Liver (tissue), 8 donors: ENCODE measurements at regions not wholly inside any gene's neighbourhood (a gene's known extent, or its start where the extent isn't known, plus 50 kb on each side); places are given as distances from the start of the nearest gene placed in this dataset.

Experiments
- DNase-seq: peaks from one replicate; pipeline ENCODE4 v3.0.0-alpha.2; 2017; ENCODE audit warnings: low spot score
- H3K27ac ChIP-seq, 2 donors: one replicate each; pipeline ENCODE4 v1.7.0; 2013; ENCODE audit warnings: inconsistent platforms in 2 of 2, low read length in 2 of 2, control low read depth in 1 of 2, low read depth in 1 of 2, mild to moderate bottlenecking in 1 of 2
- H3K27me3 ChIP-seq, 4 donors: one replicate each; pipeline versions ENCODE4 v1.6.1 to v1.7.0; 2013; ENCODE audit warnings: low read length in 3 of 4, inconsistent platforms in 1 of 4, mild to moderate bottlenecking in 1 of 4, moderate library complexity in 1 of 4; ENCODE audit not compliant: control insufficient read depth in 4 of 4, insufficient read depth in 4 of 4
- H3K36me3 ChIP-seq, 4 donors: one replicate each; pipeline versions ENCODE4 v1.6.1 to v1.7.0; 2013; ENCODE audit warnings: low read length in 3 of 4, mild to moderate bottlenecking in 3 of 4, low read depth in 1 of 4, moderate library complexity in 1 of 4; ENCODE audit not compliant: control insufficient read depth in 4 of 4, insufficient read depth in 3 of 4
- H3K4me1 ChIP-seq, 4 donors: one replicate each; pipeline versions ENCODE4 v1.6.1 to v1.7.0; 2013; ENCODE audit warnings: low read length in 3 of 4, mild to moderate bottlenecking in 3 of 4, moderate library complexity in 1 of 4; ENCODE audit not compliant: control insufficient read depth in 4 of 4, insufficient read depth in 4 of 4
- H3K4me3 ChIP-seq, 3 donors: one replicate each; pipeline versions ENCODE4 v1.6.1 to v1.7.0; 2013; ENCODE audit warnings: low read length in 3 of 3, control low read depth in 1 of 3, low read depth in 1 of 3, mild to moderate bottlenecking in 1 of 3
- H3K9ac ChIP-seq, 2 donors: one replicate each; pipeline ENCODE4 v1.7.0; 2013; ENCODE audit warnings: low read length in 2 of 2, mild to moderate bottlenecking in 2 of 2, moderate library complexity in 2 of 2, control low read depth in 1 of 2, low read depth in 1 of 2
- H3K9me3 ChIP-seq, 4 donors: one replicate each; pipeline versions ENCODE4 v1.6.1 to v1.7.0; 2013; ENCODE audit warnings: low read length in 3 of 4; ENCODE audit not compliant: control insufficient read depth in 4 of 4
- ATF3 ChIP-seq: IDR thresholded peaks from 2 replicates; pipeline ENCODE4 v1.6.1; 2016; ENCODE audit warnings: antibody characterized with exemption
- EGR1 ChIP-seq, 2 donors: IDR thresholded peaks; 2 replicates each; pipeline ENCODE4 v1.6.1; 2016 to 2018; ENCODE audit warnings: antibody characterized with exemption in 2 of 2, low read depth in 2 of 2
- FOXA1 ChIP-seq: IDR thresholded peaks from 2 replicates; pipeline ENCODE4 v1.6.1; 2016; ENCODE audit warnings: antibody characterized with exemption
- FOXA2 ChIP-seq: IDR thresholded peaks from 2 replicates; pipeline ENCODE4 v1.6.1; 2016; ENCODE audit warnings: antibody characterized with exemption
- GABPA ChIP-seq, 2 donors: IDR thresholded peaks in 1 of 2; conservative IDR thresholded peaks in 1 of 2; 2 replicates each; pipeline ENCODE4 v1.6.1; 2016; ENCODE audit warnings: antibody characterized with exemption in 2 of 2, mild to moderate bottlenecking in 1 of 2, moderate library complexity in 1 of 2
- HNF4A ChIP-seq, 2 donors: conservative IDR thresholded peaks; 2 replicates each; pipeline ENCODE4 v1.6.1; 2016; ENCODE audit warnings: antibody characterized with exemption in 2 of 2, mild to moderate bottlenecking in 2 of 2
- HNF4G ChIP-seq: IDR thresholded peaks from 2 replicates; pipeline ENCODE4 v1.6.1; 2016; ENCODE audit warnings: antibody characterized with exemption
- JUND ChIP-seq, 2 donors: IDR thresholded peaks; 2 replicates each; pipeline ENCODE4 v1.6.1; 2016; ENCODE audit warnings: antibody characterized with exemption in 2 of 2
- NR2F2 ChIP-seq: IDR thresholded peaks from 2 replicates; pipeline ENCODE4 v1.6.1; 2016; ENCODE audit warnings: antibody characterized with exemption
- RAD21 ChIP-seq, 2 donors: IDR thresholded peaks; 2 replicates each; pipeline ENCODE4 v1.6.1; 2016; ENCODE audit warnings: antibody characterized with exemption in 2 of 2, mild to moderate bottlenecking in 2 of 2
- REST ChIP-seq: IDR thresholded peaks from 2 replicates; pipeline ENCODE4 v1.6.1; 2016; ENCODE audit warnings: antibody characterized with exemption, mild to moderate bottlenecking
- RXRA ChIP-seq, 2 donors: IDR thresholded peaks; 2 replicates each; pipeline ENCODE4 v1.6.1; 2017 to 2018; ENCODE audit warnings: antibody characterized with exemption in 2 of 2, mild to moderate bottlenecking in 1 of 2
- SP1 ChIP-seq: IDR thresholded peaks from 2 replicates; pipeline ENCODE4 v1.6.1; 2018; ENCODE audit warnings: antibody characterized with exemption, mild to moderate bottlenecking
- TAF1 ChIP-seq: conservative IDR thresholded peaks from 2 replicates; pipeline ENCODE4 v1.6.1; 2016; ENCODE audit warnings: antibody characterized with exemption, mild to moderate bottlenecking
- YY1 ChIP-seq: IDR thresholded peaks from 2 replicates; pipeline ENCODE4 v1.6.1; 2016; ENCODE audit warnings: antibody characterized with exemption, mild to moderate bottlenecking
- WGBS: extraction: QIAGEN DNeasy Blood & Tissue Kit; methylation state at CpG from one replicate; pipeline ENCODE4 v1.1.7; 2013; 5-methylcytosine and 5-hydroxymethylcytosine counted together
- TF ChIP-seq, protein P1 (sequence below): IDR thresholded peaks from 2 replicates; pipeline ENCODE4 v1.6.1; 2016; ENCODE audit warnings: antibody characterized with exemption
- TF ChIP-seq, protein P2 (sequence below): IDR thresholded peaks from 2 replicates; pipeline ENCODE4 v1.6.1; 2016; ENCODE audit warnings: antibody characterized with exemption
- TF ChIP-seq, protein P3 (sequence below): fragments of 150-350 bp; IDR thresholded peaks from 2 replicates; pipeline ENCODE4 v1.5.1; 2017; ENCODE audit warnings: improper control_type of control experiment, low read depth, low read length; ENCODE audit not compliant: missing input control
- donor health status: healthy.
- donor health status: healthy.
- donor health status: healthy.
- donor health status: healthy.
- donor health status: healthy.

- DNase-seq, result no peak
These were observed 476.4 kb downstream of the TBC1D22A start for GRCh38 chr22:47238690-47239473.

DNA sequence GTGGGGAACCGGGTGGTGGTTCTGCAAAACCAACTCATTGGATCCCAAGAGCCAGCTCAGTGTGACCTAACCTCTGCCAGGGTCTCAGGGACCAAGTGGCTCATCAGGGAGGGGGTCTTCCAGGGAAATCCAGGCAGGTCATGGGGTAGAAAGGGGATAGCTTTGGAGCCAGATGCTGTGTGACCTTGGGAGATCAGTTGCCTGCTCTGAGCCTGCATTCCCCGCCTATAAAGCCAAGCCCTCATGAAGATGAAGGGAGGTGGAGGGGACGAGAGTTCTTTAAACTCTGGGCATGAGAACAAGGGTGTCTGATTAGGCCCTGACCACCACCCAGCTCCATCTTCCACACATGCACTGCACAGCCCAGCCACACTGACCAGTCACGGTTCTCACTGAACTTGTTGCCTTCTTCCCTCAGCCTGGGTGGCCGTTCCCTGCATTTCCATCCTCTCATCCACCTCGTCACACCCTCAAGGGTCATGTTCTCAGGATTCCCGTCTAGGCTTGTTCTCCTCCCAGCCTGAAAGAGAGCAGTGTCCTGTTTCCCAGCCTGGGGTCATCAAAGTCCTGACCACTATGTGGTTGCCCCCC, 475.5 kb downstream of the TBC1D22A start:
- DNase-seq, result no peak
- WGBS, result 71% methylated on average over 7 of the region's 7 CpGs
- H3K27ac ChIP-seq, result no peak overlapping the region
- no peaks in the 10 kb centered on the region for H3K4me1 ChIP-seq
- no peaks in the 10 kb centered on the region for H3K36me3 ChIP-seq
- H3K9me3 ChIP-seq, result peaks cover 2 to 13% (median 7%) of the 10 kb centered on the region in 4 donors
- TF ChIP-seq FOXA1 (no peak), ATF3 (no peak), YY1 (no peak), EGR1 (IDR thresholded peaks at IDR 0.05; ENCODE audit: low read depth in 2 of 2) (no peak), JUND (IDR thresholded peaks at IDR 0.05) (no peak), NR2F2 (no peak), GABPA (IDR thresholded peaks at IDR 0.05 in 1 of 2, conservative IDR thresholded peaks at IDR 0.05 in 1 of 2) (no peak), TAF1 (no peak), SP1 (no peak), HNF4G (no peak), RAD21 (IDR thresholded peaks at IDR 0.05) (no peak), FOXA2 (no peak), HNF4A (conservative IDR thresholded peaks at IDR 0.05) (no peak), RXRA (IDR thresholded peaks at IDR 0.05) (no peak), REST (no peak)
- TF ChIP-seq, protein P1, sequence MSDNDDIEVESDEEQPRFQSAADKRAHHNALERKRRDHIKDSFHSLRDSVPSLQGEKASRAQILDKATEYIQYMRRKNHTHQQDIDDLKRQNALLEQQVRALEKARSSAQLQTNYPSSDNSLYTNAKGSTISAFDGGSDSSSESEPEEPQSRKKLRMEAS, result no peak
- TF ChIP-seq, protein P2, sequence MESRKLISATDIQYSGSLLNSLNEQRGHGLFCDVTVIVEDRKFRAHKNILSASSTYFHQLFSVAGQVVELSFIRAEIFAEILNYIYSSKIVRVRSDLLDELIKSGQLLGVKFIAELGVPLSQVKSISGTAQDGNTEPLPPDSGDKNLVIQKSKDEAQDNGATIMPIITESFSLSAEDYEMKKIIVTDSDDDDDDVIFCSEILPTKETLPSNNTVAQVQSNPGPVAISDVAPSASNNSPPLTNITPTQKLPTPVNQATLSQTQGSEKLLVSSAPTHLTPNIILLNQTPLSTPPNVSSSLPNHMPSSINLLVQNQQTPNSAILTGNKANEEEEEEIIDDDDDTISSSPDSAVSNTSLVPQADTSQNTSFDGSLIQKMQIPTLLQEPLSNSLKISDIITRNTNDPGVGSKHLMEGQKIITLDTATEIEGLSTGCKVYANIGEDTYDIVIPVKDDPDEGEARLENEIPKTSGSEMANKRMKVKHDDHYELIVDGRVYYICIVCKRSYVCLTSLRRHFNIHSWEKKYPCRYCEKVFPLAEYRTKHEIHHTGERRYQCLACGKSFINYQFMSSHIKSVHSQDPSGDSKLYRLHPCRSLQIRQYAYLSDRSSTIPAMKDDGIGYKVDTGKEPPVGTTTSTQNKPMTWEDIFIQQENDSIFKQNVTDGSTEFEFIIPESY, result no peak
- TF ChIP-seq, protein P3, sequence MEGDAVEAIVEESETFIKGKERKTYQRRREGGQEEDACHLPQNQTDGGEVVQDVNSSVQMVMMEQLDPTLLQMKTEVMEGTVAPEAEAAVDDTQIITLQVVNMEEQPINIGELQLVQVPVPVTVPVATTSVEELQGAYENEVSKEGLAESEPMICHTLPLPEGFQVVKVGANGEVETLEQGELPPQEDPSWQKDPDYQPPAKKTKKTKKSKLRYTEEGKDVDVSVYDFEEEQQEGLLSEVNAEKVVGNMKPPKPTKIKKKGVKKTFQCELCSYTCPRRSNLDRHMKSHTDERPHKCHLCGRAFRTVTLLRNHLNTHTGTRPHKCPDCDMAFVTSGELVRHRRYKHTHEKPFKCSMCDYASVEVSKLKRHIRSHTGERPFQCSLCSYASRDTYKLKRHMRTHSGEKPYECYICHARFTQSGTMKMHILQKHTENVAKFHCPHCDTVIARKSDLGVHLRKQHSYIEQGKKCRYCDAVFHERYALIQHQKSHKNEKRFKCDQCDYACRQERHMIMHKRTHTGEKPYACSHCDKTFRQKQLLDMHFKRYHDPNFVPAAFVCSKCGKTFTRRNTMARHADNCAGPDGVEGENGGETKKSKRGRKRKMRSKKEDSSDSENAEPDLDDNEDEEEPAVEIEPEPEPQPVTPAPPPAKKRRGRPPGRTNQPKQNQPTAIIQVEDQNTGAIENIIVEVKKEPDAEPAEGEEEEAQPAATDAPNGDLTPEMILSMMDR, result no peak
- no peaks in the 10 kb centered on the region for H3K27me3 ChIP-seq
- H3K4me3 ChIP-seq, result no peak overlapping the region
- H3K9ac ChIP-seq, result no peak overlapping the region

More at GRCh38 chr22:47238690-47239473, 476.4 kb downstream of the TBC1D22A start:
- Histone ChIP-seq H3K36me3 (no peaks in the 10 kb centered on the region), H3K9ac (no peak overlapping the region), H3K9me3 (peaks cover 1 to 5% (median 4%) of the 10 kb centered on the region in 4 donors), H3K4me1 (no peaks in the 10 kb centered on the region), H3K4me3 (no peak overlapping the region), H3K27ac (no peak overlapping the region), H3K27me3 (no peaks in the 10 kb centered on the region)
- WGBS, result 66% methylated on average over 10 of the region's 10 CpGs
- peak; percentile 25 for TF ChIP-seq NR2F2
- no peak for TF ChIP-seq RAD21 (IDR thresholded peaks at IDR 0.05)
- no peak for TF ChIP-seq ATF3
- TF ChIP-seq, protein P2, result no peak
- no peak for TF ChIP-seq JUND (IDR thresholded peaks at IDR 0.05)
